ENCODE measurements at regions not wholly inside any gene's neighbourhood (a gene's known extent, or its start where the extent isn't known, plus 50 kb on each side); places are given as distances from the start of the nearest gene placed in this dataset.

- H3K9me3 Mint-ChIP-seq, result peaks cover 9% of the 10 kb centered on the region
- ChIA-PET POLR2A (no interaction called here), CTCF (interaction anchor here (1.2 kb wide), 1 partner anchor 45 kb away, joined by 3 read pairs; no protein-coding TSS in a partner anchor)
- Histone ChIP-seq H3K27ac (ENCODE audit: low read depth in 1 of 2, low read length in 2 of 2) (no peak overlapping the region), H3K9me3 (ENCODE audit: control insufficient read depth in 1 of 2, insufficient read depth in 1 of 2, low read length in 2 of 2) (peaks cover 2 to 3% of the 10 kb centered on the region in 2 experiments), H3K4me3 (ENCODE audit: low read length) (no peak overlapping the region), H3K36me3 (ENCODE audit: insufficient read depth, low read length) (no peaks in the 10 kb centered on the region), H3K27me3 (ENCODE audit: control insufficient read depth in 1 of 2, insufficient read depth in 2 of 2, low read length in 2 of 2) (no peaks in the 10 kb centered on the region), H3K4me1 (ENCODE audit: insufficient read depth, low read length) (no peaks in the 10 kb centered on the region)
- ATAC-seq (ENCODE audit: poor library complexity) (no peak), DNase-seq (no peak)
- no peaks in the 10 kb centered on the region for H3K4me1 Mint-ChIP-seq (ENCODE audit: low read depth)
- no peaks in the 10 kb centered on the region for H3K27me3 Mint-ChIP-seq
- TF ChIP-seq CTCF (IDR thresholded peaks at IDR 0.05), result no peak
- H3K4me3 Mint-ChIP-seq, result no peak overlapping the region
- no peak overlapping the region for H3K27ac Mint-ChIP-seq
- intact Hi-C loops (cut with DNase I, micrococcal nuclease), result no loop called here
- H3K36me3 Mint-ChIP-seq (ENCODE audit: low read depth), result no peaks in the 10 kb centered on the region
Observed at GRCh38 chr3:94967196-94967595, 904.3 kb downstream of the NSUN3 start.

- TF ChIP-seq CTCF (IDR thresholded peaks at IDR 0.05), result no peak
- Histone ChIP-seq H3K36me3 (ENCODE audit: insufficient read depth, low read length) (no peaks in the 10 kb centered on the region), H3K9me3 (ENCODE audit: control insufficient read depth in 1 of 2, insufficient read depth in 1 of 2, low read length in 2 of 2) (peaks cover 3 to 6% of the 10 kb centered on the region in 2 experiments), H3K27ac (ENCODE audit: low read depth in 1 of 2, low read length in 2 of 2) (no peak overlapping the region), H3K4me1 (ENCODE audit: insufficient read depth, low read length) (no peaks in the 10 kb centered on the region), H3K27me3 (ENCODE audit: control insufficient read depth in 1 of 2, insufficient read depth in 2 of 2, low read length in 2 of 2) (no peaks in the 10 kb centered on the region), H3K4me3 (ENCODE audit: low read length) (no peak overlapping the region)
- POLR2A ChIA-PET, result no interaction called here
- peaks cover 9% of the 10 kb centered on the region for H3K9me3 Mint-ChIP-seq
- DNase-seq, result no peak
- no peaks in the 10 kb centered on the region for H3K36me3 Mint-ChIP-seq (ENCODE audit: low read depth)
- CTCF ChIA-PET, result no interaction called here
- no peak for ATAC-seq (ENCODE audit: poor library complexity)
- no peak overlapping the region for H3K27ac Mint-ChIP-seq
- H3K4me3 Mint-ChIP-seq, result no peak overlapping the region
- H3K4me1 Mint-ChIP-seq (ENCODE audit: low read depth), result no peaks in the 10 kb centered on the region
- intact Hi-C loops (cut with DNase I, micrococcal nuclease), result no loop called here
- no peaks in the 10 kb centered on the region for H3K27me3 Mint-ChIP-seq
Observed at GRCh38 chr3:94968519-94968918, 905.7 kb downstream of the NSUN3 start.

DNA sequence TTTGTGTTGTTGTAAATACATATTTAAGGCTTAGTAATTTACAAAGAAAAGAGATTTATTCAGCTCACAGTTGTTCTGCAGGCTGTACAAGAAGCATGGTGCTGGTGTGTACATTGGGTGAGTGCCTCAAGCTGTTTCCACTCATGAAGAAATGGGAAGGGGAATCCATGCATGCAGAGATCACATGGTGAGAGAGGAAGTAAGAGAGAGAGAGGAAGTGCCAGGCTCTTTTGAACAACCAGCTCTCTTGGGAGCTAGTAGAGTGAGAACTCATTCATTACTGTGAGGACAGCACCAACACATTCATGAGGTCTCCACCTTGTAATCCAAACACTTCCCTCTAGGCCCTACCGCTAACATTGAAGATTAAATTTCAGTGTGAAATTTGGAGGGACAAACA lies 909.2 kb downstream of the NSUN3 start:
- no peaks in the 10 kb centered on the region for H3K36me3 Mint-ChIP-seq (ENCODE audit: low read depth)
- no peaks in the 10 kb centered on the region for H3K27me3 Mint-ChIP-seq
- Histone ChIP-seq H3K4me1 (ENCODE audit: insufficient read depth, low read length) (no peaks in the 10 kb centered on the region), H3K27me3 (ENCODE audit: control insufficient read depth in 1 of 2, insufficient read depth in 2 of 2, low read length in 2 of 2) (no peaks in the 10 kb centered on the region), H3K9me3 (ENCODE audit: control insufficient read depth in 1 of 2, insufficient read depth in 1 of 2, low read length in 2 of 2) (peaks cover 0 to 6% of the 10 kb centered on the region in 2 experiments), H3K36me3 (ENCODE audit: insufficient read depth, low read length) (no peaks in the 10 kb centered on the region), H3K27ac (ENCODE audit: low read depth in 1 of 2, low read length in 2 of 2) (no peak overlapping the region), H3K4me3 (ENCODE audit: low read length) (no peak overlapping the region)
- H3K4me1 Mint-ChIP-seq (ENCODE audit: low read depth), result no peaks in the 10 kb centered on the region
- no peak overlapping the region for H3K4me3 Mint-ChIP-seq
- no peak for DNase-seq
- ChIA-PET POLR2A (no interaction called here), CTCF (no interaction called here)
- ATAC-seq (ENCODE audit: poor library complexity), result no peak
- H3K9me3 Mint-ChIP-seq, result peaks cover 8% of the 10 kb centered on the region
- TF ChIP-seq CTCF (IDR thresholded peaks at IDR 0.05), result no peak
- no peak overlapping the region for H3K27ac Mint-ChIP-seq
- intact Hi-C loops (cut with DNase I, micrococcal nuclease), result no loop called here
